Activated CD8-positive, alpha-beta memory T cell treated with anti-CD3 and anti-CD28 coated beads for 1 hour (primary cell): ENCODE measurements at regions not wholly inside any gene's neighbourhood (a gene's known extent, or its start where the extent isn't known, plus 50 kb on each side); places are given as distances from the start of the nearest gene placed in this dataset.

Experiments
- DNase-seq, 2 donors: peaks; one replicate each; pipeline ENCODE4 v3.0.0-alpha.2; 2020; ENCODE audit warnings: low read depth in 1 of 2; ENCODE audit errors: extremely low read depth in 1 of 2

DNA sequence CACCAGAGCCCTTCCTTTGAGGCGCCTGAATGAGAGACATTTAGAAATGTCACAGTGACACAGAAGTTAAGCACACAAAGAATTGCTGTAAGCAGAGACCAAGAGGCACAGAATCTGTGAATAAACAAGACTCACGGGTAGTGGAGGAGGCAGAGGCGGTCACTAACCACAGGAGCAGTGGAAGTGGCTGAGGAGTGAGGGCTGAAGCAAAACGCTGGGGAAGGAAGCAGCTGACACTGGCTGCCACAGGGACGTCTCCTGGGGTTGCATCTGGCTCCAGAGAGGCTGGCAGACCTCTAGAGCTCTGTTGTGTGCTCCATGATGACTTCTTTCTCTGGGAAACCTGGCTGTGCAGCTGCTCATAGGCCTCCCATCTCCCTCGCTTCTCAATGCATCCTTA is 65.0 kb upstream of the SLC2A12 start:
- no peak for DNase-seq

DNA sequence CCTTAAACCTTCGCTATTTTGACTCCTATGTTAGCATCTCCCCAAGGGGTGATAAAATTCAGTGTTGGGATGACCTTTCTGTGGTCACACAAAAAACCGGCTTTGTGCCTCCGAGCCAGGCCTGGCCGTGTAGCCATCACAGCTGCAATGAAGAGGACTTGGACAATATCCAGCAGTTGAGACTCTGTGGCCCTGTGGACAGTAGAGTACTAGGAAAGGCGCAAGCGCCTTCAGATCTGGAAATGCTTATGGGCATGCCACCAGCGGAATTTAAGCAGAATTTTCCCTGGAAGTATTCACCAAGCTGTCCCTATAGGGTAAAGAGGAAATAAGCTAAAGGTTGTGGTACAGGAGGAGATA is 63.3 kb upstream of the SLC2A12 start:
- DNase-seq = no peak

DNA sequence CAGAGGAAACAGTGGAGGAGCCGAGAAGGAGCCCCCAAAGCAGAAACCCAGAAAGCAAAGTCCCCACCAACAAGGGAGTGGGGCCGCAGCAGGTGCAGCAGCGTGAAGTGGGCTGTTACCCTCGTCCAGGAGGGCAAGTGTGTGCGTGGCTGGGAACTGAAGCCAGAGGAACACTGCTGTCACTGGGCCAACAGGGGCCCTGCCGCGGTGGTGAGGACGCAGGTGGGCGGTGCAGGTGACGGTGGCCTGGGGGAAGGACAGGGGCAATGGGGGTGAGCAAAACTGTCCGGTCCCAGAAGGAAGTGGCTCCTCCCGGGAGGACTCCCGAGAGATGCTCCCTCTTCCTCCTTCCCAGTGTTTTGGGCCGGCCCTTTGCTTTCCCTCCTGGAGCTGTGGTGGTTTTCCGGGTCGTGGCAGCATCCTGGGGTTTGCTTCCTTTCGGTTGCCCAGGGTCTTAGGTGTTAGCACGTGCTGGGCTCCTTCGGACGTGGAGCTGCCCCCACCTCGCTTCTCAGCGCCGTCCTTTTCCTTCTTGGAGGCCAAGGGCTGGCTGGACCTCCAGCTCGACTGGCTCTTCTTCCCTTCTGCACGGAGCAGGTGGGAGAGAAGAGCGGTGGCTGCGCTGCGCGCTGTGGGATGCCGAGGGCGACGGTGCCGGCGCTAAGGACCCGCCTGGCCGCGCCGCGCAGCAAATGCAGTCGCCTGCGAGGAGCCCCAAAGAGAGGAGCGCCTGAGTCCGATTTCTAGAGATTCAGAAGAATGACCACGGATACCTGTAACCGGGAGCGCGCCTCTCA is 62.7 kb upstream of the SLC2A12 start:
- no peak for DNase-seq

DNA sequence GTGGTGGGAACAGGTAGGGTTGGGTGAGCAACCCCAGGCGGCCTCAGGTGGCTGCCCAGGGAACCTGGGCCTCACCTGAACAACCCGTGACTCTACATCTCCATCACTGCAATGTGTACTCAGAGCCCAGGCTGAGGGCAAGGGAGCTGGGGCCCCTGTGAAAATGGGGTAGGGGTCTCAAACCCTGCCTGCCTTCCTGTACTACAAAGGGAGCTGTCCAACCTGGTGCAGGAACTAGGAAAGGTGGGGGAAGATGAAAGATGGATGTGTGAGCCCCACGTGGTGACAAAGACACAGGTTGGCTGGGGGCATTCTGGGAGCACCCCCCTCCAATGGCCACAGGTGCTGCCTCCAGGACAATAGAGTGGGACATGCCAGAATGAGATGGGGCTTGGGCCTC is 62.1 kb upstream of the SLC2A12 start:
- no peak for DNase-seq

DNA sequence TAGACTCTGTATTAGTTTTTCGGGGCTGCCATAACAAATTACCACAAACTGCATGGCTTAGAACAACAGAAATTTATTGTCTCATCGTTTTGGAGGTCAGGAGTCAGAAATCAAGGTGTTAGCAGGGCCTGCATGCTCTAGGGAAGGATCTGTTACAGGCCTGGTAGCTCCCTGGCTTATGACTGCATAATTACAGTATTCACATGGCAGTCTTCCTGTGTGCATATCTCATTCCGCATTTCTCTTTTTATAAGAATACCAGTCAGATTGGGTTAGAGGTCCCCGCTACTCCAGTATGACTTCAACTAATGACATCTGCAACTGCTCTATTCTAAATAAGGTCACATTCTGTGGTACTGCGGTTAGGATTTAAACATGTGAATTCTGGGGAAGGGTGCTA is 59.3 kb upstream of the SLC2A12 start:
- DNase-seq = no peak

DNA sequence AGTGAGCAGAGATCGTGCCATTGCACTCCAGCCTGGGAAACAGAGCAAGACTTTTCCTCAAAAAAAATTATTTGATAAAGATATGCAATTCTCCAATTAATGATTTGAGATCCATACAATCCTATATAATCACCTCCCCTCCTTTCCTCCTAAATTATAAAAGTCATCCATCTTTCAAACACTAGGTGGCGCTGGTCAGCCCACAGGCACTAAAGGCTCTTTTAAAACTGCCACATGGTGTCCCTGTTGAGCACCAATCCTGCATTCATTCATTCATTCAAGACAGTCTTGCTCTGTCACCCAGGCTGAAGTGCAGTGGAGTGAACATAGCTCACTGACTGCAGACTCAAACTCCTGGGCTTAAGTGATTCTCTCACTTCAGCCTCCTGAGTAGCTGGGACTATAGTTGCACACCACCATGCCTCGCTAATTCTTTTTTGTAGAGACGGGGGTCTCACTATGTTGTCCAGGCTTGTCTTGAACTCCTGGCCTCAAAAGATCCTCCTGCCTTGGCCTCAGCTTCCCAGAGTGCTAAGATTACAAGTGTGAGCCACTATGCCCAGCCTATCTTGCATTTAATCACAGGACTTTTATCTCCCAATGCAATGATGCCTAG is 58.7 kb upstream of the SLC2A12 start:
- peak in 1 of 2 donors; percentile 14 for DNase-seq

DNA sequence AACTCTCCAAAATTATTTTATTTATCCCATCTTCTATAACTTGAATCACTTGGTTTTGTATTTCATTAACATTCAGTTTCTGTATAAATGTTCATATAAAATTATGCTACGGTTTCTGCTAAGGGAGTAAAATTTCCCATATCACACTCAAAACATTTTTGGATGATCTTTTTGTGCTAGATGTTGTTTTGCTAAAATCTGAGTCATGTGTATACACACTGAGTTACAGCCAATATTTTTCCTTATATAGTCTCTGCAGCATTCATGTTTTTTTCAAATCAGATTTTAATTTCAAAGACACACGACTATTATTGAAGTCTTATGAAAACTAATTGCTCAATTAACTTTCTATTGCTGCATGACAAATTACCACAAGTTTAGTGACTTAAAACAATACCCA is 54.3 kb upstream of the SLC2A12 start:
- DNase-seq = no peak

DNA sequence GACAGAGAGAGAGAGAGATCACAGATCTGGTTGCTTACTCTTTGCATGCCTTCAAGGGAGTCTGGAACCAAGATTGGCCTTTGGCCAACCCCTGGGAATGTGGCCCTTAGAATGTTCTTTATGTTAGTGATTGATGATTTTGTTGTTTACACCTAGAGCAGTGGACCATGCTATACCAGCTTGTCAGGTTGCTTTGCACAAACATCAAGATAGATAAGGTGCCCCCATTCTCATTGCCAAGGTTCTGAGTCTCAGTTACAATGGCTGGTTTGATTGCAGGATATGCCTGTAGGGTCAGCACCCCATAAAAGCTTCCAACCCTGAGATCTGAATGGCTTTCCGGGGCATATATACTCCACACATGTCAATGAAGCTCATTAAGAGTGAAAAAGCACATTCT is 53.5 kb upstream of the SLC2A12 start:
- DNase-seq = no peak

DNA sequence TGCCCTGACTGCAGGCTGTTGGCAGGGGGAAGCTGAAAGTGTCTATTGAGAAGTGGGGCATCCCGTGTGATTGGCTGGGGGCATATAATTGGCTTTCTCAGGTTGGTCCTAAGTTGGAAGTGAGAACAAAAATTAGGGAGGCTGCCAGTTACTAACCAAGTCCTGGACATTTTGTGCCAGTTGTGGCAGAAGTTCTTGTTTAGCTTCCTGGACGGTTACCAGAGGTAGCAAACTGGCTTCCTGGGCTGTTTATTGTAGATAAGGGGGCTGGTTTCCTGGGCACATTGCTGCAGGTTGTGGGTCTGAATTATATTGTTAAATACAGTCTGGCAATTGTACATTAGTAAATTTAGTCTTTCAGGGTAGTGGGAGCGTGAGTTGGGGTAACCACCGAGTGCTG is 50.6 kb upstream of the SLC2A12 start:
- DNase-seq = no peak
